Vagina (tissue), 2 donors: ENCODE measurements at regions not wholly inside any gene's neighbourhood (a gene's known extent, or its start where the extent isn't known, plus 50 kb on each side); places are given as distances from the start of the nearest gene placed in this dataset.
"Not testable (repeated sequence)": the region's sequence is repeated elsewhere in the genome, so short reads cannot be mapped to it uniquely, and the experiment has no call there.

ENCODE experiments used
- DNase-seq, 2 donors: peaks; one replicate each; pipeline ENCODE4 v3.0.0-alpha.2; 2017; ENCODE audit errors: extremely low spot score in 2 of 2
- H3K27ac ChIP-seq: fragments of 200-600 bp; sonication (generic); one replicate; pipeline ENCODE4 v1.5.1; 2019
- H3K27me3 ChIP-seq: fragments of 200-600 bp; sonication (generic); one replicate; pipeline ENCODE4 v1.5.1; 2019
- H3K36me3 ChIP-seq, 2 donors: fragments of 200-600 bp; sonication (generic); one replicate each; pipeline ENCODE4 v1.5.1; 2017 to 2019
- H3K4me1 ChIP-seq: fragments of 200-600 bp; sonication (generic); one replicate; pipeline ENCODE4 v1.5.1; 2019
- H3K4me3 ChIP-seq, 2 donors: fragments of 200-600 bp; sonication (generic); 1 replicate in 1 of 2; 2 replicates in 1 of 2; pipeline ENCODE4 v1.5.1; 2016 to 2019
- H3K9me3 ChIP-seq: fragments of 200-600 bp; sonication (generic); one replicate; pipeline ENCODE4 v1.5.1; 2019
- POLR2A ChIP-seq, 2 donors: fragments of 450-650 bp; IDR thresholded peaks; one replicate each; pipeline ENCODE4 v1.6.1; 2017; ENCODE audit warnings: antibody characterized with exemption in 2 of 2, mild to moderate bottlenecking in 2 of 2, moderate library complexity in 2 of 2
- POLR2AphosphoS5 ChIP-seq, 2 donors: sonication (generic); formaldehyde crosslinking; IDR thresholded peaks; one replicate each; pipeline ENCODE4 v1.9.0; 2017; ENCODE audit warnings: antibody characterized with exemption in 2 of 2, mild to moderate bottlenecking in 2 of 2, low read depth in 1 of 2; ENCODE audit not compliant: insufficient read depth in 1 of 2
- intact Hi-C: fragments of 100-400 bp; cut with DNase I; formaldehyde crosslinking; loops from one replicate; pipeline ENCODE4 v1.15.1; 2023
- TF ChIP-seq, protein P1 (sequence below), 3 experiments: fragments of 450-650 bp in 2 of 3; fragments of 200-600 bp in 1 of 3; sonication (generic) in 1 of 3; IDR thresholded peaks; one replicate each; pipeline ENCODE4 v1.5.1; 2017 to 2019; ENCODE audit warnings: antibody characterized with exemption in 3 of 3, mild to moderate bottlenecking in 2 of 3, moderate library complexity in 2 of 3

DNA sequence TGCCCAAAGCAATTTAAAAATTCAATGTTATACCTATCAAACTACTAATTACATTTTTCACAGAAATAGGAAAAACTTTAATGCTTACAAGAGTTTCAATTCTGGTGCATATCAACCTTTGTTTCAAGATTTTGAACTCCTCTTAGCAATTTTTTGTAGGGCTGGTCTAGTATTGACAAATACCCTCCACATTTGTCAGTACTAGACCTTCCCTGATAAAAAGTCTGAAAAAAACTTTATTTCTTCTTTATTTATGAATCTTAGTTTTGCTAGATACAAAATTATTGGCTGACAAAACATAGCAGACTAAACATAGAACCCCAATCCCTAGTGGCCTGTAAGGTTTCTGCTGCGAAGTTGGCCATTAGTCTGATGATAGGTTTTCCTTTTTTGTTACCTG, 1804.9 kb downstream of the EFNA5 start:
- no peak for DNase-seq
- no peaks in the 10 kb centered on the region for H3K9me3 ChIP-seq
- no peaks in the 10 kb centered on the region for H3K4me1 ChIP-seq
- TF ChIP-seq, protein P1, sequence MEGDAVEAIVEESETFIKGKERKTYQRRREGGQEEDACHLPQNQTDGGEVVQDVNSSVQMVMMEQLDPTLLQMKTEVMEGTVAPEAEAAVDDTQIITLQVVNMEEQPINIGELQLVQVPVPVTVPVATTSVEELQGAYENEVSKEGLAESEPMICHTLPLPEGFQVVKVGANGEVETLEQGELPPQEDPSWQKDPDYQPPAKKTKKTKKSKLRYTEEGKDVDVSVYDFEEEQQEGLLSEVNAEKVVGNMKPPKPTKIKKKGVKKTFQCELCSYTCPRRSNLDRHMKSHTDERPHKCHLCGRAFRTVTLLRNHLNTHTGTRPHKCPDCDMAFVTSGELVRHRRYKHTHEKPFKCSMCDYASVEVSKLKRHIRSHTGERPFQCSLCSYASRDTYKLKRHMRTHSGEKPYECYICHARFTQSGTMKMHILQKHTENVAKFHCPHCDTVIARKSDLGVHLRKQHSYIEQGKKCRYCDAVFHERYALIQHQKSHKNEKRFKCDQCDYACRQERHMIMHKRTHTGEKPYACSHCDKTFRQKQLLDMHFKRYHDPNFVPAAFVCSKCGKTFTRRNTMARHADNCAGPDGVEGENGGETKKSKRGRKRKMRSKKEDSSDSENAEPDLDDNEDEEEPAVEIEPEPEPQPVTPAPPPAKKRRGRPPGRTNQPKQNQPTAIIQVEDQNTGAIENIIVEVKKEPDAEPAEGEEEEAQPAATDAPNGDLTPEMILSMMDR (IDR thresholded peaks at IDR 0.05), result no peak
- no peak for TF ChIP-seq POLR2AphosphoS5 (IDR thresholded peaks at IDR 0.05; ENCODE audit: insufficient read depth in 1 of 2, low read depth in 1 of 2)
- no peak for TF ChIP-seq POLR2A (IDR thresholded peaks at IDR 0.05)
- H3K27ac ChIP-seq, result no peak overlapping the region
- H3K36me3 ChIP-seq, result no peaks in the 10 kb centered on the region
- no peak overlapping the region for H3K4me3 ChIP-seq
- no peaks in the 10 kb centered on the region for H3K27me3 ChIP-seq
- intact Hi-C loops, result no loop called here

- DNase-seq, H3K4me3 ChIP-seq, H3K27ac ChIP-seq, intact Hi-C loops, H3K27me3 ChIP-seq, H3K4me1 ChIP-seq, H3K9me3 ChIP-seq, H3K36me3 ChIP-seq: not testable (repeated sequence)
These were observed 1811.4 kb downstream of the EFNA5 start for GRCh38 chr5:105859350-105859749.

- no peak overlapping the region for H3K4me3 ChIP-seq
- intact Hi-C loops, result no loop called here
- TF ChIP-seq, protein P1 (IDR thresholded peaks at IDR 0.05), result no peak
- TF ChIP-seq POLR2AphosphoS5 (IDR thresholded peaks at IDR 0.05; ENCODE audit: insufficient read depth in 1 of 2, low read depth in 1 of 2), result no peak
- TF ChIP-seq POLR2A (IDR thresholded peaks at IDR 0.05), result no peak
These were observed 1821.0 kb downstream of the EFNA5 start for GRCh38 chr5:105849701-105850100.

DNA sequence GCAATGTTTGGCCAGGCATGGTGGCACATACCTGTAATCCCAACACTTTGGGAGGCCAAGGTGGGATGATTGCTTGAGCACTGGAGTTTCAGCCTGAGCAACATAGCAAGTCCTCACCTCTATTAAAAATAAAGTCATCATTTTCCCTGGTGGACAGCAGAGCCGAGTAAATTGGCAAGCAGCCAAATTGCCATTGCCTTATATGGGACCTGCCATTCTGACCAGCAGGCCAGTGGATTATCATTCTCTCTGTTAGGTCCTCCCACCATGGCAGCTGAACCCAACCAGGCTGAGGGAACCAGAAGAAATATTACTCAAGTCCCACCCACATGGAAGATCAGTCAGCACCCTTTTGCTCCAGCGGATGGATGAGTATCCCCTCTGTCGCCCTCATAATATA, 1829.9 kb downstream of the EFNA5 start:
- no peak overlapping the region for H3K4me3 ChIP-seq
- DNase-seq, result no peak
- H3K4me1 ChIP-seq, result no peaks in the 10 kb centered on the region
- no peaks in the 10 kb centered on the region for H3K9me3 ChIP-seq
- no peaks in the 10 kb centered on the region for H3K36me3 ChIP-seq
- H3K27me3 ChIP-seq, result no peaks in the 10 kb centered on the region
- no peak overlapping the region for H3K27ac ChIP-seq
- TF ChIP-seq POLR2A (IDR thresholded peaks at IDR 0.05) (no peak), POLR2AphosphoS5 (IDR thresholded peaks at IDR 0.05; ENCODE audit: insufficient read depth in 1 of 2, low read depth in 1 of 2) (no peak)
- TF ChIP-seq, protein P1 (IDR thresholded peaks at IDR 0.05), result no peak
- intact Hi-C loops, result no loop called here

More at GRCh38 chr5:105849701-105850100, 1821.0 kb downstream of the EFNA5 start:
- no peak overlapping the region for H3K27ac ChIP-seq
- no peaks in the 10 kb centered on the region for H3K4me1 ChIP-seq
- DNase-seq, result no peak
- no peaks in the 10 kb centered on the region for H3K27me3 ChIP-seq
- no peaks in the 10 kb centered on the region for H3K9me3 ChIP-seq
- no peaks in the 10 kb centered on the region for H3K36me3 ChIP-seq

GRCh38 chr5:105836887-105837286, 1833.8 kb downstream of the EFNA5 start:
- H3K4me1 ChIP-seq, result no peaks in the 10 kb centered on the region
- H3K4me3 ChIP-seq, result no peak overlapping the region
- intact Hi-C loops, result no loop called here
- H3K27me3 ChIP-seq, result no peaks in the 10 kb centered on the region
- TF ChIP-seq POLR2A (IDR thresholded peaks at IDR 0.05) (no peak), POLR2AphosphoS5 (IDR thresholded peaks at IDR 0.05; ENCODE audit: insufficient read depth in 1 of 2, low read depth in 1 of 2) (no peak)
- TF ChIP-seq, protein P1 (IDR thresholded peaks at IDR 0.05), result no peak
- no peak for DNase-seq
- no peaks in the 10 kb centered on the region for H3K36me3 ChIP-seq
- H3K27ac ChIP-seq, result no peak overlapping the region
- H3K9me3 ChIP-seq, result no peaks in the 10 kb centered on the region

GRCh38 chr5:105836268-105836667, 1834.5 kb downstream of the EFNA5 start:
- Histone ChIP-seq H3K4me3 (no peak overlapping the region), H3K27ac (no peak overlapping the region), H3K9me3 (no peaks in the 10 kb centered on the region), H3K36me3 (no peaks in the 10 kb centered on the region), H3K4me1 (no peaks in the 10 kb centered on the region), H3K27me3 (no peaks in the 10 kb centered on the region)
- no peak for DNase-seq
- intact Hi-C loops, result no loop called here
- TF ChIP-seq POLR2A (IDR thresholded peaks at IDR 0.05) (no peak), POLR2AphosphoS5 (IDR thresholded peaks at IDR 0.05; ENCODE audit: insufficient read depth in 1 of 2, low read depth in 1 of 2) (no peak)
- TF ChIP-seq, protein P1 (IDR thresholded peaks at IDR 0.05), result no peak
